Panc1 (cell line): ENCODE measurements at regions not wholly inside any gene's neighbourhood (a gene's known extent, or its start where the extent isn't known, plus 50 kb on each side); places are given as distances from the start of the nearest gene placed in this dataset.

Experiments
- ATAC-seq: fragments of 200-7000 bp; cut with Tn5 transposase; 2 replicates; pipeline ENCODE4 v1.9.1; 2020; ENCODE audit warnings: mild to moderate bottlenecking, moderate library complexity
- BruUV-seq: library from RNA; stranded (reverse); fragments of 400-500 nt; replicated peaks from 2 replicates; lab custom pipeline; 2021; lab: Mats Ljungman, UMichigan
- CTCF ChIA-PET: fragments of 300-600 bp; sonication (Branson Sonifier 250); formaldehyde crosslinking; loops from one replicate; lab custom pipeline; 2022; ENCODE audit warnings: antibody characterized with exemption; lab: Charles Lee
- POLR2A ChIA-PET: fragments of 300-600 bp; sonication (Branson Sonifier 250); formaldehyde crosslinking; loops from one replicate; lab custom pipeline; 2022; ENCODE audit warnings: antibody characterized with exemption; lab: Charles Lee
- DNase-seq: peaks from one replicate; pipeline ENCODE4 v3.0.0-alpha.2; 2010; ENCODE audit warnings: low read depth, low spot score
- H3K27ac ChIP-seq: 2 replicates; pipeline ENCODE4 v1.5.1; 2011; ENCODE audit warnings: mild to moderate bottlenecking, low read length, inconsistent platforms
- H3K27me3 ChIP-seq: fragments of 200-500 bp; sonication (Bioruptor generic); 2 replicates; pipeline ENCODE4 v1.6.0; 2014; ENCODE audit warnings: low read length, inconsistent platforms; ENCODE audit not compliant: control insufficient read depth, insufficient read depth
- H3K36me3 ChIP-seq: fragments of 200-500 bp; sonication (Bioruptor generic); 2 replicates; pipeline ENCODE4 v1.5.1; 2014; ENCODE audit warnings: inconsistent platforms, mild to moderate bottlenecking, low read length, moderate library complexity; ENCODE audit not compliant: control insufficient read depth, insufficient read depth
- H3K4me1 ChIP-seq: 2 replicates; pipeline ENCODE4 v1.5.1; 2011; ENCODE audit warnings: inconsistent platforms, mild to moderate bottlenecking, low read length, moderate library complexity; ENCODE audit not compliant: control insufficient read depth, insufficient read depth
- H3K4me3 ChIP-seq, 2 experiments: 2 replicates each; pipeline ENCODE4 v1.5.1; 2011 to 2012; ENCODE audit warnings: low read depth in 2 of 2, low read length in 2 of 2, mild to moderate bottlenecking in 2 of 2, inconsistent platforms in 1 of 2, moderate library complexity in 1 of 2
- H3K9me3 ChIP-seq: fragments of 200-500 bp; sonication (Bioruptor generic); 2 replicates; pipeline ENCODE4 v1.5.1; 2014; ENCODE audit warnings: low read depth, mild to moderate bottlenecking, inconsistent platforms, low read length, moderate library complexity; ENCODE audit not compliant: control insufficient read depth, insufficient read depth
- CTCF ChIP-seq: fragments of 450-650 bp; IDR thresholded peaks from 2 replicates; pipeline ENCODE4 v1.5.1; 2017; ENCODE audit warnings: mild to moderate bottlenecking
- POLR2AphosphoS5 ChIP-seq: IDR thresholded peaks from 2 replicates; pipeline ENCODE4 v1.6.1; 2012; ENCODE audit warnings: mild to moderate bottlenecking, low read depth, low read length, moderate library complexity
- SIN3A ChIP-seq: IDR thresholded peaks from 2 replicates; pipeline ENCODE4 v1.6.1; 2012; ENCODE audit warnings: low read depth, mild to moderate bottlenecking, low read length, moderate library complexity, borderline replicate concordance; ENCODE audit not compliant: insufficient read depth
- TCF7L2 ChIP-seq: IDR thresholded peaks from 2 replicates; pipeline ENCODE4 v1.6.1; 2011; ENCODE audit warnings: mild to moderate bottlenecking, low read depth, low read length, inconsistent platforms
- in situ Hi-C: cut with HindIII; loops from 2 replicates; pipeline ENCODE4 v1.10.0; 2016; ENCODE audit warnings: low sequenced_read_pairs, low pct_unique_long_range_greater_than_20kb
- intact Hi-C: fragments of 100-400 bp; cut with micrococcal nuclease; formaldehyde crosslinking; loops from one replicate; pipeline ENCODE4 v1.10.0; 2022; ENCODE audit not compliant: unreplicated experiment
- TF ChIP-seq, protein P1 (sequence below), 2 experiments: IDR thresholded peaks; 2 replicates each; pipeline ENCODE4 v1.6.1; 2011 to 2012; ENCODE audit warnings: low read depth in 2 of 2, control low read depth in 1 of 2, low read length in 1 of 2, mild to moderate bottlenecking in 1 of 2, moderate library complexity in 1 of 2; ENCODE audit not compliant: insufficient read depth in 1 of 2

GRCh38 chr12:29983851-29984250 is 200.1 kb upstream of the TMTC1 start:
- DNase-seq (no peak), ATAC-seq (no peak)
- Histone ChIP-seq H3K4me1 (no peaks in the 10 kb centered on the region), H3K27me3 (no peaks in the 10 kb centered on the region), H3K27ac (no peak overlapping the region), H3K9me3 (peaks cover 5% of the 10 kb centered on the region; the same call in 1 of the 2 replicates), H3K4me3 (no peak overlapping the region), H3K36me3 (no peaks in the 10 kb centered on the region)
- ChIA-PET CTCF (no interaction called here), POLR2A (no interaction called here)
- in situ Hi-C loops (no loop called here), intact Hi-C loops (no loop called here)
- TF ChIP-seq POLR2AphosphoS5 (no peak), TCF7L2 (no peak), CTCF (no peak), SIN3A (no peak)
- TF ChIP-seq, protein P1, sequence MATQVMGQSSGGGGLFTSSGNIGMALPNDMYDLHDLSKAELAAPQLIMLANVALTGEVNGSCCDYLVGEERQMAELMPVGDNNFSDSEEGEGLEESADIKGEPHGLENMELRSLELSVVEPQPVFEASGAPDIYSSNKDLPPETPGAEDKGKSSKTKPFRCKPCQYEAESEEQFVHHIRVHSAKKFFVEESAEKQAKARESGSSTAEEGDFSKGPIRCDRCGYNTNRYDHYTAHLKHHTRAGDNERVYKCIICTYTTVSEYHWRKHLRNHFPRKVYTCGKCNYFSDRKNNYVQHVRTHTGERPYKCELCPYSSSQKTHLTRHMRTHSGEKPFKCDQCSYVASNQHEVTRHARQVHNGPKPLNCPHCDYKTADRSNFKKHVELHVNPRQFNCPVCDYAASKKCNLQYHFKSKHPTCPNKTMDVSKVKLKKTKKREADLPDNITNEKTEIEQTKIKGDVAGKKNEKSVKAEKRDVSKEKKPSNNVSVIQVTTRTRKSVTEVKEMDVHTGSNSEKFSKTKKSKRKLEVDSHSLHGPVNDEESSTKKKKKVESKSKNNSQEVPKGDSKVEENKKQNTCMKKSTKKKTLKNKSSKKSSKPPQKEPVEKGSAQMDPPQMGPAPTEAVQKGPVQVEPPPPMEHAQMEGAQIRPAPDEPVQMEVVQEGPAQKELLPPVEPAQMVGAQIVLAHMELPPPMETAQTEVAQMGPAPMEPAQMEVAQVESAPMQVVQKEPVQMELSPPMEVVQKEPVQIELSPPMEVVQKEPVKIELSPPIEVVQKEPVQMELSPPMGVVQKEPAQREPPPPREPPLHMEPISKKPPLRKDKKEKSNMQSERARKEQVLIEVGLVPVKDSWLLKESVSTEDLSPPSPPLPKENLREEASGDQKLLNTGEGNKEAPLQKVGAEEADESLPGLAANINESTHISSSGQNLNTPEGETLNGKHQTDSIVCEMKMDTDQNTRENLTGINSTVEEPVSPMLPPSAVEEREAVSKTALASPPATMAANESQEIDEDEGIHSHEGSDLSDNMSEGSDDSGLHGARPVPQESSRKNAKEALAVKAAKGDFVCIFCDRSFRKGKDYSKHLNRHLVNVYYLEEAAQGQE (IDR thresholded peaks at IDR 0.05; ENCODE audit: insufficient read depth in 1 of 2, low read depth in 2 of 2, low read length in 1 of 2): no peak
- BruUV-seq: no TSS peak

DNA sequence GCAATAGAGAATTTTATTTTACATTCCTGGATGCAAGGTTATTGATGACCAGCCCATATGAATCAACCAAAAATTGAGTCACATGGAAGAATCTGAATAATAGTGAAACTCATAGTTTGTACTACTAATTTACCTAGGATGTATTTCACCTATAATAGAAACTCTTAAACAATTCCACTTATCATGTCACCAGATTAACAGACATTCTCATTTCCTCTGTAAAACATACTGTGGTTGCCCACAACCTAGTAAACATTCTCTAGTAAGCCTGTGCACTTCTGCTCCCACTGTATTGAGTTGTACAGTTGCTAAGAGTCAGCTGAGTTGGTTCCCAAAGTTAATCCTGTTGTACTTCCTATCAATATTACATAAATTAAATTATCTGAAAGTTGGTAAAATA is 196.6 kb upstream of the TMTC1 start:
- BruUV-seq: no TSS peak
- DNase-seq: no peak
- TF ChIP-seq SIN3A: no peak
- no peak for TF ChIP-seq POLR2AphosphoS5
- TF ChIP-seq, protein P1 (IDR thresholded peaks at IDR 0.05; ENCODE audit: insufficient read depth in 1 of 2, low read depth in 2 of 2, low read length in 1 of 2): no peak
- no peak for TF ChIP-seq CTCF
- TF ChIP-seq TCF7L2: no peak
- H3K27me3 ChIP-seq: no peaks in the 10 kb centered on the region
- H3K36me3 ChIP-seq: no peaks in the 10 kb centered on the region
- no peak overlapping the region for H3K27ac ChIP-seq
- no peak for ATAC-seq
- in situ Hi-C loops (no loop called here), intact Hi-C loops (no loop called here)
- POLR2A ChIA-PET: no interaction called here
- H3K4me1 ChIP-seq: no peaks in the 10 kb centered on the region
- no peaks in the 10 kb centered on the region for H3K9me3 ChIP-seq
- H3K4me3 ChIP-seq: no peak overlapping the region
- CTCF ChIA-PET: no interaction called here
